ENCODE measurements at regions not wholly inside any gene's neighbourhood (a gene's known extent, or its start where the extent isn't known, plus 50 kb on each side); places are given as distances from the start of the nearest gene placed in this dataset.

DNA sequence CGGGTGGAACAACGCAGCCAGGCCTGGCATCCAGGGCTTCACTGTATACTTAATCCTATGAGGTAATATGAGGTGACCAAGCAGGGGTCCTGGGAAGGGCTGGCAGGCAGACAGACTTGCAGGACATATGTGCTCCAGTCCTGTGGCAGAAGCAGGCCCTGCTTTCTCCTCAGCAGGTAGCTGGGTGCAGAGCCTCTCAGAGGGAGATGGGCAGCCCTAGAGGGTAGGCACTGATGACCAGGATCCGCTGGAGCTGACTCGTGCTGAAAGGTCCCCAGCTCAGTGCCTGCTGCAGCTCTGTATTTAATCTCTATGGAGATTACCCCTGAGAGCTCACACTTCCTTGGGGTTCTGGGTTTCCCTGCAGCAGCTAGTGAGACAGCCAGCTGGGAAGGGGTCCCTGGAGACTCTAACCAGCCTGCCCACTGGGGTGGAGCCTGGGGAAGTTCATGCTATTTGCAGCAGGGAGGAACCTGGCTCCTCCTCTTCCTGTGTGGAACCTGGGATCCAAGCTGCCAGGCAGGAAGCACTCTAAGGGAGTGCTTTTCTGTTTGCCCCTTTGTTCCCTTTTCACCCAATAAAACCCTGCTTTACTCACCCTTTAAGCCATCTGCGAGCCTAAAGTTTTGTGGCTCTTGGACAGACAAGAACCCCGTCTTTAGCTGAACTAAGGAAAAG is 339.2 kb downstream of the DCAF12L2 start:
- no peak for DNase-seq

DNA sequence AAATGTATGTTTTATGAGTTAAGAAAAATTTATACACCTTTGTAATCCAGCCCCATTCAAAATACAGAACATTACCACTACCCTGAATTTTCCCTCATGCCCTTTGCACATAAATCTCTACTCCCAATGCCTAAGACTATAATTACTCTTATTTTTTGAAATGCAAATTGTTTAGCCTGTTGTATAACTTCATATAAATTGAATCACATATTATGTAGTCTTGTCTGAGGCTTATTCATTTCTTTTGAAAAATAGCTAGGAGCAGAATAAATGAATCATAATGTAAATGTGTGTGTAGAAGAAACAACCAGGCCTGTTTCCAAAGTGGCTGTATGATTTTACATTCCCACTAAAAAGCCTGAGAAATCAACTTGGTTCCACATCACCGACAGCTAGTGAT is 319.8 kb downstream of the DCAF12L2 start:
- DNase-seq: no peak

DNA sequence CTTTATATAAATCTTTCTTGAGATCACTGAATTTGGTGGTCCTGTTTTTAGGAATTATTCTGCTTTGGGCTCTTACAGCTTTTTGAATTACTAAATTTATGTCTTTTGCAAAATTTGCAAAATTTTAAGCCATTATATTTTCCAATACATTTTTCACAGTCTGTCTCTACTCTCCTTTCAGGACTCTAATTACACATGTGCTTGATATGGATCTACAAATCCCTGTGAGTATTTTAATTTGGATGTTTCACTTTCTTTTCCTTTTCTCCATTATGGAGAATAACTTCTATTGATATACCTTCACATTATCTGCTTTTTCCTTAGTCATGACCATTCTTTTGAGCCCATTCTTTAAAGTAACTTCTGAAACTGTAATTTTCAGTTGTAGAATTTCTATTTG is 315.4 kb downstream of the DCAF12L2 start:
- no peak for DNase-seq

DNA sequence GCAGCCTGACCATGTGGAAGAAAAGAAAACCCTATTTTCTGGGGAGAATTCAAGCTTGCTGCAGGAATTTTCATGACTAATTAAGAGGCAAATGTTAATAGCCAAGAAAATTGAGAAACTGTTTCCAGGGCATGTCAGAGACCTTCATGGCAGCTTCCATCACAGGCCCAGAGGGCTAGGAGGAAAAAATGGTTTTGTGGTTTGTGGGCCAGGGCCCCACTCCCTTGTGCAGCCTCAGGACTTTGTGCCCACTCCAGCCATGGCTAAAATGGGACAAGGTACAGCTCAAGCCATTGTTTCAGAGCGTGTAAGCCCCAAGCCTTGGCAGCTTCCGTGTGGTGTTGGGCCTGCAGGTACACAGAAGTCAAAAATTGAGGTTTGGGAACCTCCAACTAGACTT is 282.9 kb downstream of the DCAF12L2 start:
- DNase-seq: no peak

DNA sequence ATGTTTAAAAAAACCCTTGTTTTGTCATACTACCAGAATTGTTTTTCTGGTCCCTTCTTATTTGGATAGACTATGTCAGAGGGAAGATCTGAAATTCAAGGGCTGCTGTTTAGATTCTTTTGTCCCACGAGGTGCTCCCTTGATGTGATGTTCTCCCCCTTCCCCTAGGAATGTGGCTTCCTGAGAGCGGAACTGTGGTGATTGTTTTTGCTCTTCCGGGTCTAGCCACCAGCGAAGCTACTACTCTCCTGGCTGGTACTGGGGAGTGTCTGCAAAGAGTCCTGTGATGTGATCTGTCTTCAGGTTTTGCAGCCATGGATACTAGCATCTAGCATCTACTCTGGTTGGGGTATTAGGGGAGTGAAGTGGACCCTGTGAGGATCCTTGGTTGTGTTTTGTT is 271.1 kb downstream of the DCAF12L2 start:
- no peak for DNase-seq

DNA sequence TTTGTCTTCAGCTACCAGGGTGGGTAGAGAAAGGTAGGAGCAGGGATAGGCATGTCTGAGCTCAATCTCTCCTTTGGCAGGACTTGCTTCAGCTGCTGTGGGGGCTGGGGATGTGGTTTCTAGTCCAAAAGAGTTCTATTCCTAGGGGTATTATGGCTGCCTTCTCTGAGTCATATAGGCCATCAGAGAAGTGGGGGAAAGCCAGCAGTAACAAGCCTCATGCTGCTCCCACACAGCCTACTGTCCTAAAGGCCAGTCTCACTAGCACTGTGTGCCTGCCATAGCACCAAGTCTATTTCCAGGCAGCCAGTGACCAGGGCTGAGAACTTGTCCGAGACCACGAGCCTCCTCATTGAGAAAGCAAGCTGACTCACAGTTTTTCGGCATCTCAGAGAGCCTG is 270.6 kb downstream of the DCAF12L2 start:
- no peak for DNase-seq

DNA sequence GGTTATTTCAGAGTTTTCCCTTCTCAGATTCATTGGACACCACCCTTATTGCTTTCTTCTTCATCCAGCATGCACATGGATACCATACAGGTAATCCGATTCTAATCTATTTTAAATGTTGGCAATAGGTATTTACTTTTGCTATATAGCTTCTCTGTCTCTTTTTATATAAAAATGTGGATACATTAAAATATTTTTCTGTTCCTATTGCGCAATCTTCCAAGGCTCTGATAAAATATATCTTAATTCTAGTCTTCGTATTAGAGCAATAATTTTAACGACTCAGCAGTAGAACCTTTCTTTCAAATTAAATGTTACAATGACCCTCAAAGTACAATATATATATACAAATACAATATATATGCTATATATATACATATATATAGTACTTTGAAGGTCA is 239.8 kb downstream of the DCAF12L2 start:
- no peak for DNase-seq

DNA sequence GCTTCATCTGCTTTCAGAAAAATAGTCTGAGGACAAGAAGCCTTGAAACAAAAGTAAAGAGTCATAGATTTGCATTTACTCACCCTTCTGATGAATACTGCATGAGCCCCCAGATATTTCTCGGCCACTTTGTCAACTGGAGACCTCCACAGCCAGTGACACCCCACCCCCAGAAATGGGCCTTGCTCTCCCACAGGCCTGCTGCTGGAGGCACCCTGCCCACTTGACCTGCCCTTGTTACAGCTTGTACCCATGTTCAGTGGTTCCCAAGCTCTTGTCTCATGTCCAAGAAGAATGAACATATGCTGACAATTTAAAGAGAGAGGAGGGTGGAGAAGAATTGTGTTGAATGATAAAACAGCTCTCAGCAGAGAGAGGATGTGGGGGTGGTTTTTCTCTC is 225.1 kb downstream of the DCAF12L2 start:
- no peak for DNase-seq

DNA sequence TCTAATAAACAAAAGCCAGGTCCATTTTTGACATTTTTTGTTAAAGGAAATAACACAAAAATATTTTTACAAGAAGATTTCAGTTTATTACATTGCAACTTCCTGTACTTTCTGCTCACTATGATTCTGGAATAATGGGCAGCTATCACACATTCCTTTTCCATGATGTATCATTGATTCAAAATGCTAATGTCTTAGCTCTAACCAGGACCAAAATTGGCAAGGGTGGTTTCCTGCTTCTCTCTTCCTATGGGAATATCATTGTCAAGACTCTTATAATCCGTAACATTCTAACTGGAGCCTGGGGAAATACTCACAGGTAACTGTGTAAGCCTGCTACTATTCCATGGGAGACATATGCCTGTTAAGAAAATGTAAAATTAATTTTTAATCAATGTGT is 218.6 kb downstream of the DCAF12L2 start:
- DNase-seq: no peak

DNA sequence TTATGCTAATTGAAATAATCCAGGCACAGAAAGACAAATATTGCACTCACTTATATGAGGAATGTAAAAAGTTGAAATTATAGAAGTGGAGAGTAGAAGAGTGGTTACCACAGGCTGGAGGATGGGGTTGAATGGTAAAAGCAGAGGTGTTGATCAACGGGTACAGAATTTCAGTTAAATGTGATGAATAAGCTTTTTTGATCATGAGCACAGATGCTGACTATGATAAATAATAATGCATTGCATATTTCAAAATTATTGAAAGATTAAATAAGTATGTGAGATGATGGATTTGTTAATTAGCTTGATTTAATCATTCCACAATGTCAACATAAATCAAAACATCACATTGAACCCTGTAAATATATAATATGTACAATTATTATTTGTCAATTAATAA is 213.1 kb downstream of the DCAF12L2 start:
- DNase-seq: no peak

DNA sequence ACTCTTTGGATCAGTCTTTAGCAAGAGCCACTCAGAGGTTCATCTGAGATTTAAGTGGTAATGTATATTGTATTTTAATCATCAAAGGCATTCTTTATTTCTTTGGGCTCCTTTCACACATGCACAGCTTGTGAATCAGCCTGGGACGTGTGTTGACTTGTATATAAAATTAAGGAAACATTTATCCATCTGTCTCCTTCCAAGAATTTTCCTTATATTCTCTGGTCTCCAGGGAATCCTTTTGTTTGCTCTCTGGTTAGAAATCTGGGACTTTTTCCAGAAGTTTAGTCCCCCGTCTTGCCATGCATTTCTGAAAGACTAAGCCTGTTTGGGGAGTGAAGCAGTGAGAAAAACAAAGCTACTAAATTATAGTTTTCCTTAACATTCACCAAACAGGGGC is 212.3 kb downstream of the DCAF12L2 start:
- DNase-seq: no peak

DNA sequence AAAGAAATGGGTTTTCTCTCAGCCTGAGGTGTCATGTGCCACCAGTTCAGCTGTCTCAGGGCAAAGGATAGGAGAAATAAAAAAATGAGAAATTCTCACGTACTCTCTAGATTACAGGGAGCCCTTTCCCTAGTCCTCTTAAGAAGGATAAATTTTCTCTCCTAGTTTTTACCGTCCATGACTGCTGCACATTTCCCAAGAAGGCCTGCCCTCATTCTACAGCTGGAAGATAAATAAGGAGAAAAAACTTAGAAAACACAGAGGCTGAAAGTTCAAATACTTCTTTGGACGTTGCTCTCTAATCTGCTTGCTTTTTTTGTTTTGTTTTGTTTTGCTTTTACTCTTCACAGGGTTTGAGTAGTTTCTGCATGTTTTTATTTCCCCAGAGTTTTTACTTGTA is 211.9 kb downstream of the DCAF12L2 start:
- no peak for DNase-seq

DNA sequence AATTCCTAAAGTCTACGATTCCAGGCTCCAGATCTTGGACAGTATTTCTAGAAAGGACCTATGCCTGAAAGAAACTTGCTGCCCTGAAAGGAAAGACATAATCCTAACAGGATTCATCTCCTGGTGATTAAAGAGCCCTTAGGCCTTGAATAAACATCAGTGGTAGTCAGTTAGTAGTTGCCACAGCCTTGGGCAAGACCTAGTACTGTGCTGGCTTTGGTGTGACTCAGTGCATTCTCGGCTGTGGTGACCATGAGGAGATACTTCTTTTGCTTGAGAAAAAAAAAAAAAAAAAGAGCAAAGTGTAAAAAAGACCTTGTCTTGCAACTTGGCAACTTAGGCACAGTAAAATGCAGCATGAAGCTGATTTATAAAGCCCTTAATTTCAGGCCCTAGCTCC is 188.2 kb downstream of the DCAF12L2 start:
- no peak for DNase-seq

DNA sequence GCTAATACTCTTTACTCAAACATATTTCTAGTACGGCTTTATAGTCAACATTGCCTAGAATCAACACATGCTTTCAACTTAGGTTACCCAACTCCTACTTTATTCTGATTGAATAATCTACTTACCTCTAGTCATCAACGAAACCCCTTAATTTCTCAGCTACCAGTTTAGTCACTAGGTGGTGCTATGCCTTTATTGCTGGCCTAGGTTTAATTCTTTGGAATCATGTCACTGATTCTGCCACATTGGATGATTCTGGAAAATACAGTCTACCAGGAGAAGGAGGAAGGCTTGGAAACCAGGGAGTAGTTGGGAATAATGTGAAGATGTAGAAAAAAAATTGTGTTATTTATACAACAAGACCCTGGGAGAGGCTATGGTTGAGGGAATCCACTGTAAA is 167.7 kb downstream of the DCAF12L2 start:
- DNase-seq: no peak

DNA sequence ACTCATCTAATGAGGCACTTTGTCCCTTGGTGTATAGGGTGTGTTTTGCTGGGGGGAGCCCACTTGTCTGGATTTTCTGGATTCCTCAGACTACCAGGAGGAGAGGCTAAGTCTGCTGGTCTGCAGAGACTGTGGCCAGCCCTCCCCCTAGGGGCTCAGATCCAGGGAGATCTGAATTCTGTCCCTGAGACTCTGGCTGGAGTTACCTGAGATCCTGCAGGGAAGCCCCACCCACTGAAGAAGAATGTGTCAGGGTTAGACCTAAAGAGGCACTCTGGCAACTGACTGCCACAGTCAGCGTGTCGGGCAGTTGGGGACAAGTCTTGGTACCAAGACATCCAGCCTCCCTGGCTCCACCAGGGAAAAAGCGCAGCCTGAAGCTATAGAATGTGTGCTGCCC is 138.9 kb downstream of the DCAF12L2 start:
- no peak for DNase-seq

DNA sequence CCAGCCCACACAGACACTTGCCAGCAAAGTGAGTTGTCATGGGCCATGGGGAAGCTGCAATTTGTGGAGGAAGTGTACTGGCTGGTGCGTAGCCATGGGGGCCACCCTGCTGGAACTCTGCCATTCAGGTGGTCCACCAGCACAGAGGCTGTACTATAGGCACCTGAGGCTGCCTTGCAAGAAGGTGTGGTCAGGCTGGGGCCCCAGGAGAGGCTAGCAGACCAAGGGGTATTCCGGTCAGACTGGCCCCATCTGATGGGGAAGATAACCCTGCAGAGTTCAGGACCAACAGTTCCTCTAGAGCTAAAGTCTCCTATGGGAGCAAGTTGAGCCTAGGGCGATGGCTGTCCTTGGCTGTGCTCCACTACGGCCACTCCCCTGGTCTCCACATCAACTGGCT is 136.1 kb downstream of the DCAF12L2 start:
- DNase-seq: no peak

DNA sequence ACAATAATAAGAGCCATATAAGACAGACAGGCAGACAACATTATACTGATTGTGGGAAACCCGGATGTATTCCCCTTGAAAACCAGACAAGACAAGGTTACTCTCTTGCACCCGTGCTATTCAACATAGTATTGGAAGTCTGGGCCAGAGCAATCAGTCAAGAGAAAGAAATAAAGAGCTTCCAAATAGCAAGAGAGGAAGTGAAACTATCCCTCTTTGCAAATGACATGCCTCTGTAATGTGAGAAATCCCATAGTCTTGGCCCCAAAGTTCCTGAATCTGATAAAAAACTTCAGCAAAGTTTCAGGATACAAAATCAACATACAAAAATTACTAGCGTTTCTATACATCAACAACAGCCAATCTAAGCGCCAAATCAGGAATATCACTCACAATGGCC is 102.1 kb downstream of the DCAF12L2 start:
- no peak for DNase-seq

DNA sequence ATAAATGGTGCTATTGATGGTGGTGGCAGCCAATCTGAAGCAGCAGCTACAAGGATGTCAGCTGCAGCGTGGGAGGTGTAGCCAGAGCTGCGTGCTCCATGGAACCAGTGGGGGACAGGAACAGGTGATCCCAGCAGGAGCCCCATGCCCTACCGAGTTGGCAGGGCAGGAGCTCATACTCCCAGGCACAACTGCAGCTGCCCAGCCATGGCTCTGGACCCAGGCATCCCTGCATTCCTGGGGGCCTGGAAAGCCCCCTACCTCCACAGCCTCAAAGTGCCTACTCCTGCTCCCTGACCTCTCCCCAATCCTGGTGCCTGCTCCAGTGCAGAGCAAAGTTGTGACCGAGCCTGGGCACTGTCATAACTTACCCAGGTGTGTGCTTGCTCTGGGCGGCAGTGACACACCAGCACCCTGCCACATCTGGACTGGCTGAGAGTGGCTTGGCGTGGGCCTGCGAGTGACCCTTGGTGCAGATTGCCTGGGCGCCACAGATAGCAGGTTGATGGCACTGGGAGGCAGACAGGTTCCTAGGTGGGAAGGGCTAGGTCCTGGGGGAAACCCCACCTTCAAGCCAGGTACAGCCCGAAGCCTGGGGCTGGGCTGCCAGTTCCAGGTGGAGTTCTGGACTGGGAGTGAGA is 101.1 kb downstream of the DCAF12L2 start:
- no peak for DNase-seq

DNA sequence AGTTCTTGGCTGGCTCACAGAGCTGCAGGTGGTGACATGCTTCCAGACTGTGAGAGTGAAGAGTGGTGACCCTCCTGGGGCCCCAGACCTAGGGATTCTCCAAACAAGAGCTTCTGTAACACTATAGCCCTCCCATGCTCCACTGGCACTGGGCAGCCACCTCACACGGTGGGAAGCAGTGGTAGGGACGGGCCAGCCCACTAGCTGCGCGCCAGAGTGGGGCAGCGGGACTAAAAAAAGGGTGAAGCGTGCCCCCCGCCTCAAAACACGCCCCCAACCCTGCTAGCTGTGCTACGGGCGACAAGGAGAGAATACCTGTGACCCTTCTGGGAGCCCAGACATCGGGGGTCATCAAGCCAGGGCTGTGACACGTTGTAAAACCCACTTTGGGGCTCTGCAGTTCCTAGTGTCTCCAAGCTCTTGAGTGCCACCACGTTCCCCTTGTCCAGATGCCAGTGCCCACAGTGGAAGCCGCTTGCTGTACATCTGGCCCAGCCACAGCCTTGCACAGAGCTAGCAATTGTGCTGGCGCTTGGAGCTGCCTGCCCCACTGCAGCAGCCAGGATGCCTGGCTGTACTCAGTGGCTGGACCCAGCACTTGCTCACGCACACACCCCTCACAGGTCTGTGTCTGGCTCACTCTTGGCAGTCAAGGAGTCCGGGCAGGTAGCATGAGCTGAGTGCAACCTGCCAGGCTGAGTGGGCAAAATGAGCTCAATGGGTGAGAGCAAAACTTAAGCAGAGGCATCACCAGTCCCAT is 100.0 kb downstream of the DCAF12L2 start:
- DNase-seq: no peak
